ENCODE measurements at regions not wholly inside any gene's neighbourhood (a gene's known extent, or its start where the extent isn't known, plus 50 kb on each side); places are given as distances from the start of the nearest gene placed in this dataset.

DNA sequence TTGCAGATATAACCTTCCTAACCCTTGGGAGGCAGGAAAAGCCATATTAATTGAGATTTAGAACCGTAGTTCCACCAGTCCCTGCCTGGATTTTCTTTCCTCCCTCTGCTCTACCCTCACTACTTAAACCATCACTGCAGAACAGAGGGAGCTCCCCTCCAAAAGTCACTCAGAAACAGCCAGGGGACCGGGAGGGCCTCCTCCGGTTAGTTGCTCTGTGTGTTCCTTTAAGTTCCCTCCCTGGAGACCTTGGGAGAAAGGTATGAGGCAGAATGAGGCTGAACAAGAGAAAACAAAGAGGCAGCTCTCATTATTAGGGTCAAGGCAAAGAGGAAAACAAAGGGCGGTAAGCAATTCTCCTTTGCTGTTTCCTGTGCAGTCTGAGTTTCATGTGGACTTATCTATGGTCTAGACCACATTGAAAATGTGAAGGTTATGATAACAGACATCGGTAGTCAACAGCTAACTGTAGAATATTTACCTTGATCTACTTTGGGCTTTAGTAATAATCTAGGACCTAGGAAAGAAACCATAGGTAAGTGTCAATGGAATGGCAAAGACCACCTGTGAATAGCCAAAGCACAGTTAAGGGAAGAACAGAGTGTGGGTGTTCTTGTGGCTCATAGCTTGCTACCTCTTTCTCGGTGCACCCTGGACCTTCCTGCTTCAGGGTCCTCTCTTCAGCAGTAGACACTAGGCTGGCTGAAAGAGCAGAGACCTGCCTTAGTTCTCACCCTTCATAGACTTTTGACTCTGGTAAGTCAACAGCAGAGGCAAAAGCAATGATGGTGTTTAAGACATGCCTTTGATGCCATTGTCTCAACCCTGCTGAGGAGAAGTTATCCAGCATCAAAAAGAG is 250.9 kb upstream of the CITED2 start:
- TF ChIP-seq, protein P1, sequence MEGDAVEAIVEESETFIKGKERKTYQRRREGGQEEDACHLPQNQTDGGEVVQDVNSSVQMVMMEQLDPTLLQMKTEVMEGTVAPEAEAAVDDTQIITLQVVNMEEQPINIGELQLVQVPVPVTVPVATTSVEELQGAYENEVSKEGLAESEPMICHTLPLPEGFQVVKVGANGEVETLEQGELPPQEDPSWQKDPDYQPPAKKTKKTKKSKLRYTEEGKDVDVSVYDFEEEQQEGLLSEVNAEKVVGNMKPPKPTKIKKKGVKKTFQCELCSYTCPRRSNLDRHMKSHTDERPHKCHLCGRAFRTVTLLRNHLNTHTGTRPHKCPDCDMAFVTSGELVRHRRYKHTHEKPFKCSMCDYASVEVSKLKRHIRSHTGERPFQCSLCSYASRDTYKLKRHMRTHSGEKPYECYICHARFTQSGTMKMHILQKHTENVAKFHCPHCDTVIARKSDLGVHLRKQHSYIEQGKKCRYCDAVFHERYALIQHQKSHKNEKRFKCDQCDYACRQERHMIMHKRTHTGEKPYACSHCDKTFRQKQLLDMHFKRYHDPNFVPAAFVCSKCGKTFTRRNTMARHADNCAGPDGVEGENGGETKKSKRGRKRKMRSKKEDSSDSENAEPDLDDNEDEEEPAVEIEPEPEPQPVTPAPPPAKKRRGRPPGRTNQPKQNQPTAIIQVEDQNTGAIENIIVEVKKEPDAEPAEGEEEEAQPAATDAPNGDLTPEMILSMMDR (IDR thresholded peaks at IDR 0.05): no peak
- no peak overlapping the region for H3K4me3 ChIP-seq
- H3K9me3 ChIP-seq: no peaks in the 10 kb centered on the region
- DNase-seq (no peak), ATAC-seq (peak in 1 of 2 donors; percentile 39)
- H3K36me3 ChIP-seq: no peaks in the 10 kb centered on the region
- H3K27ac ChIP-seq: no peak overlapping the region
- intact Hi-C loops (cut with DNase I): no loop called here
- no peaks in the 10 kb centered on the region for H3K27me3 ChIP-seq (ENCODE audit: low read depth)
- H3K4me1 ChIP-seq: no peaks in the 10 kb centered on the region

DNA sequence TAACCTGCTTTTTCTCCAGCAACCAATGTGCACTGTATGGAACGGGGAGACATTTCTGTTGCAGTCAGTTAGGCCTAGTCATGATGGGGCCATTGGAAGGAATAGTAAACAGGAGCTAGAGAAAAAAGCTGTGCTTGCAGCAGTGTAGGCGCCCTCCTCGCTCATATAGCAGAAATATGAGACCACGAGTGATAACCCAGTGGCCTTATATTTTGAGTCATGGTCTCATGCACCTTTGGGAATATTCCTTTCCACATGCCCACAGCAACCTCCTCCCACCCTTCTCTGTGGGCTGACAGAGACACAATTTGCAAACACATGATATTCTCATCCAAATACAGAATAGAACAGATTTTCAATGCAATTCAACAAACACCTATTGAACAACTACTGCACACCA is 248.9 kb upstream of the CITED2 start:
- Histone ChIP-seq H3K9me3 (no peaks in the 10 kb centered on the region), H3K27ac (no peak overlapping the region), H3K36me3 (no peaks in the 10 kb centered on the region), H3K27me3 (ENCODE audit: low read depth) (no peaks in the 10 kb centered on the region), H3K4me3 (no peak overlapping the region), H3K4me1 (no peaks in the 10 kb centered on the region)
- DNase-seq (no peak), ATAC-seq (no peak)
- TF ChIP-seq, protein P1 (IDR thresholded peaks at IDR 0.05): no peak
- intact Hi-C loops (cut with DNase I): no loop called here

DNA sequence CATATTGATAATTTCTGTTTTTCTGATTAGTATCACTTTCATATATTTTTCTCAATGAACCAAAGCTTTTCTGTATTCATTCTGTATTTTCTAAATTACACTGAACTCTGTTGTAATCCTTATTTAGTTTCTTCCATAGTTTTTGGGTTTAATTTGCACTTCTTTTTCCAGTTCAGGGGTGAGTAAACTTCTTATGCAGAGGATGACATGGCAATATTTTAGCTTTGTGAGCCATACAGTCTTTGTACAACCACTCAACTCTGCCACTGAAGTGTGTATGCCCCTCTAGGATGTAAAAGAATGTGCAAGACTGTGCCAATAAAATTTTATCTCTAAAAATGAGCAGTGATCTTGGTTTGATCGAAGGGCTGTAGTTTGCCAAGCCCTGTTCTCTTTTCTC is 239.0 kb upstream of the CITED2 start:
- Histone ChIP-seq H3K4me1 (no peaks in the 10 kb centered on the region), H3K4me3 (no peak overlapping the region), H3K9me3 (no peaks in the 10 kb centered on the region), H3K27me3 (ENCODE audit: low read depth) (no peaks in the 10 kb centered on the region), H3K27ac (no peak overlapping the region), H3K36me3 (no peaks in the 10 kb centered on the region)
- no peak for DNase-seq
- intact Hi-C loops (cut with DNase I): no loop called here
- no peak for ATAC-seq
- TF ChIP-seq, protein P1 (IDR thresholded peaks at IDR 0.05): no peak

DNA sequence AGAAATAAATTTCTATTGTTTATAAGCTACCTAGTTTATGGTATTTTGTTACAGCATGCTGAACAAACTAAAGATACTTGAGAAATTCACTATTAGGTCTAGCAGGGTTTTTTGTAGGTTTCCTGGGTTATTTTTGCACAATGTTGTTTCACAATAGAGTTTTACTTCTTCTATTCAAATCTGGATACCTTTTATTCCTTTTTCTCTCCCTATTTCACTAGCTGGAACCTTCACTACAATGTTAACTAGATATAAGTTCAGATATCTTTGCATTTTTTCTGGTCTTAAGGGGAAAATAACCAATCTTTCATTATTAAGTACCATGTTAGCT is 237.7 kb upstream of the CITED2 start:
- no peak for ATAC-seq
- H3K36me3 ChIP-seq: no peaks in the 10 kb centered on the region
- intact Hi-C loops (cut with DNase I): no loop called here
- TF ChIP-seq, protein P1 (IDR thresholded peaks at IDR 0.05): no peak
- DNase-seq: no peak
- no peaks in the 10 kb centered on the region for H3K4me1 ChIP-seq
- no peak overlapping the region for H3K27ac ChIP-seq
- H3K27me3 ChIP-seq (ENCODE audit: low read depth): no peaks in the 10 kb centered on the region
- no peaks in the 10 kb centered on the region for H3K9me3 ChIP-seq
- H3K4me3 ChIP-seq: no peak overlapping the region

DNA sequence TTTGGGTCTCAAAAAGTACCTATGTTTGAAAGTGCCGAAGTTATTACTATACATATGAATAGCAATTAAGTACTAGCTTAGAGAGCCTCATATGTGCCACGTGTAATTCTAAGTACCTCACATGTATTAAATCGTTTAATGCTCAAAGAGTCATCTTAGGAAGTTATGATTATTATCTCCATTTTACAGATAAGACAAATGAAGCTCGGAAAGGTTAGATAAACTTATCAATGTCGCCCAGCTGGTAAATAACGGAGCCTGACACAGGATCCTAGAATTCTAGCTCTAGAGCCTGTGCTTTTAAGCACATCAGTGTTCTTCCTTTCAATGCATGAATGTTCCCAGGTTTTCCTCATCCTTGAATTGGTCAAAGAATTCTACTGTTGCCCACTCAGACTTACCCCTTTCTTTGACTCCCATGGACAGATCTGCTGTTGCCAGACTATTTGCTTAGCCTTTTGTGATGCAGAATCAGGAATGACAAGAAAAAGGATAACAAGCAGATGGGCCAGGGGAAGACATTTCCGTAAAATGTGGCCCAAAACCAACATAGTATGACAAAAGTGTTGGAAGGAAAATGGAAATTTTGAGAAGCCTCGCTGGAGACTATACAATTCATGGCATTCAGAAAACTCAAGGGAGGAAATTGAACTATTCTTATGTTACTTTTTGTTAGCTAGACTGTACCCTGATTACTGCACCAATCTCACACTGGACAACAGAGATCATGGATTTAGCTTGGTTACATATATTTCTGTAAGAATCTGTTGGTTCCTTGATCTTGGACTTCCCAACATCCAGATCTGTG is 237.1 kb upstream of the CITED2 start:
- ATAC-seq (no peak), DNase-seq (no peak)
- Histone ChIP-seq H3K36me3 (no peaks in the 10 kb centered on the region), H3K27ac (no peak overlapping the region), H3K27me3 (ENCODE audit: low read depth) (no peaks in the 10 kb centered on the region), H3K4me3 (no peak overlapping the region), H3K4me1 (no peaks in the 10 kb centered on the region), H3K9me3 (no peaks in the 10 kb centered on the region)
- TF ChIP-seq, protein P1 (IDR thresholded peaks at IDR 0.05): no peak
- intact Hi-C loops (cut with DNase I): no loop called here

All from lower lobe of right lung (tissue), 2 donors.